ENCODE measurements at regions not wholly inside any gene's neighbourhood (a gene's known extent, or its start where the extent isn't known, plus 50 kb on each side); places are given as distances from the start of the nearest gene placed in this dataset.

DNA sequence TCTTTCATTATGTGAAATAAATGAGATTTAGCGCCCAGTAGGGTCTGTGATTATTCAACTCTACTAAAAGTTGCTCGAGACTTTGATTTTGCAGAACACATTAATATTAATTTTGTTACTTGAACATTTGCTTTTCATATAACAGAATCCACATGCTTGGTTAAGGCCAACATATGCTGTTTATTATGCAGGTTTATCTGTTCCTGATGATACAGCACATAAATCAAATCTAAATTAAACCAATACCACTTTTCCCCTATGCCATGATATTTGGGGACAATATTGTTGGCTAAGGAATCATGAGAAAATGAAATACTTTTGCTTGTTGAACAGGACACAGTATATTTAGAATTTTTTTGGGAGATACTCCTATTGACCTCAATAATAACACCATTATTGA is 291.1 kb downstream of the USP25 start:
- no peak for DNase-seq

DNA sequence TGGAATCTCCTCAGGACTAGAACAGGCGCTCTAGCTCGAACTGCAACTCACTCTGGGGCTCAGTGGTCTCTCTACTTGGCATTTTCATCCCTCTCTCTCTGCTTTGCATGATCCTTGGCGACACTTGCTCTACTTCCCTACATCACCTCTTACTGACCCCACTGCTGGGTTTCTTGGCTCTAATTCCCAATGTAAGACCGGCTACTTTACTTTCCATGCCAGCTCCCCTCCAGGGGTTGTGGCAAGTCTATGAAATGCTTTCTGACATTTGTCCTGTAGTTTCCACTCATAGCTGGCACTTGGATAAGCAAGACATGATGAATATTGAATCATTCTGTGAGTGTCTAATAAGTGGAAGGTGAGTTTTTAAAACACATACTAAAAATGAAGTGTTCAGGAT is 292.3 kb downstream of the USP25 start:
- no peak for DNase-seq

DNA sequence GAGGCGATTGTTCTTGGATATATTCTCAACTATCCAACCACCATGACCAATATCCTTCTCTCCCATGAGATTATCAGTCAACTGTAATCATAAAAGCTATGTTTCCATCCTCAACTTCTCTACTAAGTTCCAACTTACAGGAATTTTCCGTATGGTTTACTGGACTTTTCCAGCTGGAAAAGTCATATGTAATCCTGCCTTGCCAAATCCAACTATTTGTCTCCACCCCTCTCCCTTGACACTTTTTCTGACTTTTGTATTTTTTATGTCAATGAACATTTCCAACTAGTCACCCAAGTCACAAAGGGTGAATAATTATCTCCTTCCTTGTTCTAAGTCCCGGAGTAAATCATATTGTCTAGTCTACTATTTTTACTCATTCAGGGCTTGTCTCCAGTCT is 293.1 kb downstream of the USP25 start:
- DNase-seq, result no peak

DNA sequence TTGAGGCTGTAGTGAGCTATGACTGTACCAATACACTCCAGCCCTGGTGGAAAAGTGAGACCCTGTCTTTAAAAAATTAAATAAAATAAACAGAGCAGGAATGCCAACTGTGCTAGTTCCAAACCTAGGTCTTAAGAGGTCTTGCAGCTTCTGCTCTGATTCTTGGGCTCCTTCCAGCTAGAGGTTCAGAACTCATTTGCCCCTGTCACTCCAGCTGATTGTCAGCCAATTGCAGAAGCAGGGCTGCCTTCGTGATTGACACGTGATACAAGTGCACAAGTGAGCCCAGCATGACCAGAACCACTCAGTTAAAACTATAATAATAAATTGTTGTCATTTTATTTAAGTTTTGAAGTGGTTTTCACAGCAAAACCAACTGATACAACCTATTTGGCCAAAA is 298.4 kb downstream of the USP25 start:
- no peak for DNase-seq

DNA sequence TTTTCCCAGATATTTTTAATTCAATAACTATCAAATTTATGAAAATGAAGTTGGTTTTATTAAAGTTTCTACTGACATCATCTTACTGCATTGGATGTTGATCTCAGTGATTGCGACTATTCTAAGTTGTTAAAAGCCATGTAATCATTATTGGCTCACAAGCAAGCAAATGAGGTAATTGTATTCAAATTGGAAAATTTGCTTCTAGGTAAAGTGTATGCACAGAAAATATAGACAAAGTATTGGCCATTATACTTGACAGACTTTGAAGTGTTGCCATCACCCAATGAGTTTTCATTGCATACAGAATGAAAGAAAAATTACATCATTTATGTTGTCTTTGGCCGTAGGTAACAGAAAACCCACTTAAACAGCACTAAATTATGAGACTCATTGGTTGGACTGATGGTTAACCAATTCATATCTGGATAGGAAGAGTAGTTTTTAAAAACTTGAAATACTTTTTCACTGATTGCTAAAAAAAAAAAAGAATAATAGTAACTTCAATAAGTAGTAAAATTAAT is 299.2 kb downstream of the USP25 start:
- no peak for DNase-seq

DNA sequence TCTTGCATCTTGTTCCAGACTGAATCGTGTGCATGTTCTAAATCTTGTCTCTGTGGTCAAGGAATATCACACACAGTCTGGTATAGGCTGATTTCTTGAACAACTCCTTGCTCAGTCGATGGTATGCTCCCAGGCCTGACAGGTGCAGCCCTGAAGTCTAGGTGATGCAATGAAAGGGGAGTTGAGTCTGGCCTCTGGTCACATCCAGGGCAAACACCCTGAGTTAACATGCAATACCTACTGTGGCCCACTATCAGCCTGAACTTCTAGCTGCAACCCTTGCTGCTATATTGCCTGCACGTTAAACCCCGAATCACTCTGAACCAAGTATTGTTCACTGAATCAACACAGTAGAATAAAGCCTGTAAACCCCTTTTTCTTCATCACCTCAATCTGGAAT is 303.4 kb downstream of the USP25 start:
- DNase-seq, result no peak

DNA sequence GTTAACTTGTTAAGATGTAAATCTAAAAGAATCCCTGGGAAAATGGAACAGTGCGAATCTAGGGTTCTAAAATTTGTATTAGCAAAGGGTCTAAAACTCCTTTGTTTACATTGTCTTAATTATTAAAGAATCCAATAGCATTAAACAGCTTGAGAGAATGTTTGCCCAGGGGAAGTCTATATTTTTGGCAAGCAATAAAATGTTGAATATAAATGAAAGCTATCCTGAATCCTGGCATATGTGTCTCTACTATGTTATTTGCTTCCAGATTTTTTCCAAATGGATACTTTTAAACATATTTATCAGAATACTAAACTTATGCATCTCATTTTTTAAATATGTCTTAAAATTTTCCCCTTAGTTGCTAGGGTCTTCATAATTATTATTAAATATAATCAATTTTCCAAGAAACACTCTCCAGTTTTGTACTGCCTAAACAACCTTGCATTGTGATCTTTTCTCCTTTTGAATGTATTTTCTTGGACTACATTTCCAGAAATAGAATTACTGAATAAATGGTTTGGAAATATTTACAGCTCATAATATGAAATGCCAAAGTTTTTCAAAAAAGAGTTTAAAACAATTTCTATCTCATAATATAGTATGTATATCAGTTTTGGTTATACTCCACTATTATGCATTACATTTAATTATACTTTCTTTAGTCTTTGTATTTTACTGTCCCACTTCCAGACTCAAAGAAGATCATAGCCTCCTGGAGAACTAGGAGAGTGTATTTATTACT is 304.8 kb downstream of the USP25 start:
- no peak for DNase-seq

DNA sequence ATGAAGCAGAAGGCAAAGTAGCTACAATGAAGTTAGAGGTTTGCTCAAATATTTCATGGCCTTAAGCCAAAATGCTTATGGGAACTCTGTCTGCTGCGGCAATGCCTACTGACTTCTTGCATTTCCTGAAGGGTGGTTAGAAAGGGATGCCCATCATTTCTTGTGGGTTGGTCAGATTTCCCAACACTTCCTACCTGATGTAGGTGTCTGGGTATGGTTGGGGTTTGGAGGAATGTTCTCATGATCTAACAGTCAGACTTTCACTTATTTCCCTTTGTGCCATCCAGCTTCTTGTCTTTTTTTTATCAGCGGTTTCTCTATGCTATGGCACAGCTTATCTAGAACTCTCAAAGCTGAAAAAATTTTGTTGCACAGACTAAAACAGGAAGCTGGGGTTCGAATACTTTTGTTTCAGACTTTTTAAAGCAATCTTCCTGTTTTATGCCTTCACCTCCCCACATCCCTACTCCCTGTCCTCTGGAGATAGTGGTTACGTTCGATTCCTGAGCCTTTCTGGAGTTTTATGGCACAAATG is 307.7 kb downstream of the USP25 start:
- no peak for DNase-seq

DNA sequence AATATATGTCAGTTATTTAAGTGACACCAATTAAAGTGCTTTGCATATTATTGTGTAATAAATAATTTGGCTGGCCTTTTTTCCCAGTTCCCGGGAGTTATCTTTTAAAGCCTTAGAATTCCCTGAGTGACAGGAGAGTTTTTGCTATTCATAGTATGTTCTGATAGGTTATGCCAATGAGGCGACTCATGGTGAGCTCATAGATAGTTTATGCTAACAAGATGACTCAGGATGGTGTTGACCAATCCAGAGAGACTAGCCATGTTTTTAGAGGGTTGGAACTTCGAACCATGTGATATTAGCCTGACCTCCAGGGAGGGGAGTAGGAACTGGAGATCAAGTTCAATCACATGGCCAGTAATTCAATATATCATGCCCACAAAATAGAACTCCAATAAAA is 310.8 kb downstream of the USP25 start:
- DNase-seq, result no peak

DNA sequence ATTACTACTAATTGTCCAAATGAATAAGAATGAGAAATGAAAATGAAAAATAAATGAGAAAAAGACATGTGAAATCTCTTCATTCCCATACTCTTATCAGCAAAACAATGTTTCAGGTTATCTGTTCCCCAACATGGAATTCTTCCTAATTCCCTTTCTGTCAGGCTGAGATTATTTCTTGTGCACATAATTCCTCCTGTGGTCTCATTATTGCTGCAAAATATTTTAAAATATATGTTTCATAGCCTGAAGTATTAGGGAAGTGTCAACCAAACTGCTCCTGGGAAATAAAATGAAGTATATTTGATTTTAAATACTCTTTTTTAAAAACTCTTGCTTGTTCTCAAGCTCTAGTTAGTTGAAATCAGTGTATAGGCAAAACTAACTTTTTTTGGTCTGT is 314.9 kb downstream of the USP25 start:
- DNase-seq, result no peak

DNA sequence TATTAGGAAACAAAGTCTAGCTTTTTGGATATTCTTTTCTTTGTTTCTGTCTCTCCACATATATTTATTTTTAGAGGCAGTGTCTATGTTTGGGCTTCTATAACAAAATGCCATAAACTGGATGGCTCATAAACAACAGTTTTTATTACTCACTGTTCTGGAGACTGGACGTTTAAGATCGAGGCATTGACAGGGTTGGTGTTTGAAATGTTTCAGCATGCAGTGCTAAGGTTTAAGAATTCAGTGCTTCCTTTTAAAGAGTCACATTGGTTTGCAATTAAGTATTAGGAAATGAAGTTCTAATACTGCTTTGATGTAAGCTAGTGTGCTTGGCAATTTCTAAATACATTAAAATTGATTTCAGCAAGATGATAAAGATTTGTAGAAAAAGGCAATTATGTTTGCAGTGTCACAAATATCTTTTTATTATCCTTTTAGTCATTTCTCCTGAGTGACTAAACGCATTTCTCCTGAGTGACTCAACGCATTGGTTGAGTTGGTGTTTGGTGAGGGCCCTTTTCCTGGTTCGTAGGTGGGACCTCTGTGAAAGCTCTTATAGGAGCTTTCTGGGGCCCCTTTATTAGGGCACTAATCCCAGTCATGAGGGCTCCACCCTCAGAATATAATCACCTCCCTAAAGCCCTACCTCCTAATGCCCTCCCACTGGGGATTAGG is 317.0 kb downstream of the USP25 start:
- DNase-seq, result no peak

DNA sequence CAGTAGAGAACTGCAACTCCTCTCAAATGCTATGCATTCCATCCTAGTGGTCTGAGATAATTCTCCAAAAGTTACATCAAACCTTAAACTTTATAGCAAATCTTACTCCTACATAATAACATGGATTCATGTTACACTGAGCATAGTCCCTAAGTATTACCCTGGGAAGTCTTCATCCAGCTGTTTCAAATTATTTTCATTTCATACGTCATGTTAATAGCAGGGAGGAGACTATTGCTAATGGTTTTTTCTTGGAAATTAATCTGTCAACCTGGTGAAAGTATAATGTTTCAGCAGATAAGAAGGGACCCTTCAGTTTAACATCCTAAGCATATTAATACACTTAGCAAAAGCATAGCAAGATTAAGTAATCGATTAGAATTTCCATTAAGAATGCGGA is 318.1 kb downstream of the USP25 start:
- DNase-seq, result no peak

DNA sequence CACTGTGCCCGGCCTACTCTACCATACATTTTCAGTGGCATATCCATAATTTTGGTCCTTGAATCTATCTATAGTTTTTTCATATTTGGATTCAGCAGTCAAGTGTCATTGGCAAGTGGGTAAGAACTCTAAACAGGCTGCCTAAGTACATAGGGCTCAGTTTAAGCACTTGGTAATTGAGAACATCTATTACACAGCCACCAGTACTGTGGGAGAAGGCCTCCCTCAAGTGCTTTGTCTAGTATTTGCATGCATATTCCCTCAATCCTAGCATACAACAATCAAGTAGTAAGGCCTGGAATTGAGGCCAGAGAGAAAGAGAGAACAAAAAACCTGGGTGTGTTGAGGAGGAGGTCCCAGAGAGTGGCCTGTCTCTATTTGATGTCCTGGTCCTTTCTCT is 325.2 kb downstream of the USP25 start:
- no peak for DNase-seq

DNA sequence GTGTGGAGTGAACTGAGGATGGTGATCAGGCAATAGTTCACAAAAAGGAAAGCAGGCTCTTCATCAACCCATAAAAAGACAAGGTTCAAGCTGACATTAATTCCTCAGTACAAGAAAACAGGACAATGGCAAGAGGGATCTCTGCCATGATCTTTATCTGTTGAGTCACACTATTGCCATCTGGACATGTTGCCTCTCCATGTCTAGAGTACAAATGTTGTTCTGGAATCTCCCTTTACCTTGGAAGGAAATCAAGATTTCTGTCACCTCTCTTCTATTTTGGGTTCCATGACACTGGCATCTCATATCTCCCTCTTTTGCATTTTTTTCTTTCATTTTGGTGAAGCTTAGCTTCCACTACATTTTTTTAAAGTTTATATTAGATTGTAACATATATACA is 329.1 kb downstream of the USP25 start:
- DNase-seq, result no peak

DNA sequence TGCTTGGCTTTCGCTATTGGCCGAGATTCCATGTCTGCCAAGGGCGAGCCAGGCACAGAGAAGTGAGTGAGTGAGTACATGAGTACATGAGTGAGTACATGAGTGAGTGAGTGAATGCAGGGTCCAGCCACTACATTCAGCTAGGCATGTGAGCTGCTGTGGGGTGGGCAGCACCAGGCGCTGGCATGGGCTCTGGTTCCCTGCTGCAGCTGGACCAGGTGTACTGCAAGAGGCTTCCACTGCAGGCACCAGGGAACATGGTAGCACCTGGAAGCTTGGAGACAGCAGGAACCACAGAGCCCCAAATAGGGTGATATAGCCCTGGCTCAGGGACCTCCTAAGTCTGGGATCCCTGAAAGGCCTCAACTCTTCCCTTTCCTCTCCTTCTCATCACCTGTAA is 330.2 kb downstream of the USP25 start:
- DNase-seq, result no peak

DNA sequence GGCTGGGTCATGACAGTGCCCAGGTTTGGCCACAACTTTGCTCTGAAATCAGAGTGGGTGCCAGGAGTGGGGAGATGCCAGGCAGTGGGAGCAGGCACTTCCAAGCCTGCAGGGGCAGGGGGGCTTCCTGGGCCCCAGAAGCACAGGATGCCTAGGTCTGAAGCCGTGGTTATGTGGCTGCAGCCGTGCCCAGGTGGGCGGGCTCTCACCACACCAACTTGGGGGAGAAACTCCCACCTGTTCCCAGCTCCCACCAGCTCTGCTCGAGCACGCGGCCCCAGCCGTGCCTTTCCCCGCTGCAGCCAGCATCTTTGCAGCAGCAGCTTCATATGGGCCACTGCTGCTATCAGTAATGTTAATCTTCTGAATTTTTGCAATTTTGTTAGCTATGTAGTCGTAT is 331.4 kb downstream of the USP25 start:
- no peak for DNase-seq

DNA sequence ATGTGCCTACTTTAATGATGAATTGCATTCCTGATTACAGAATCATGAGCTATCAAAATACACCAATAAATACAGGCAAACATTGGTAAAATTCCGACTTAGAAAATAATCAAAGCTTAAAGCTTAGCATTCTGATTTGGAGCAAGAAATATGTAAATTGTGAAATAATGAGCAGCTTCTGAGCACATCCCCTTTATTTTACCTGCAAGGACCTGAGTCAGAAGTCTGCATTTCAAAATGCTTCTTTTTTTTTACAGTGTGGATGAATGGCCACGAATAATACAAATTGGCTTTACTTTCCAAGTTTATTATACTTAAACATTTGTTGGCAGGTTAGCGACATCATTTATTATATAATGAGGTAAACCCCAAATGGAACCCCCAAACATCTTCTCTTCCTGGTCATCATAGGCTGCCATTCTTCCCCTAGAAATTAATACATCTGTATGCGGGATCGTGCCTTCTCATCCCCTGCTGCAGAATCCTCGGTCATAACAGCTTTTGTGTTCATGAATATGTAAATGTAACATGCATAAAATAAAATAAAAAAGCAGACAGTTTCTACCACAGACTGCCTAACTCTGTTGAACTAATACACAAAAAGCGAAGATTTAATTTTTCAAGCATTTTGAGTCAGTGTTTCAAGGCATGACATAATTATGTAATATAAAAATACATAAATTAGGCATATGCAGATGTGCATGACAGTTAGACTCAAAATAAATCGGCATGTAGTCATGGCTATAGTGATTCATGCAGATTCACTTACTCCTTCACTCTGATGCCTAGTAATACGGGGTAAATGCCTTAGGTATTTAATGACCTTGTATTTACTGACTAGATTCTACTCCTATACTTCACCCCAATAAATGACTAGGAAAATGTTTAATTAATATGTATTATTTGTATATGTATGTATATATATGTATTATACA is 339.7 kb downstream of the USP25 start:
- no peak for DNase-seq

DNA sequence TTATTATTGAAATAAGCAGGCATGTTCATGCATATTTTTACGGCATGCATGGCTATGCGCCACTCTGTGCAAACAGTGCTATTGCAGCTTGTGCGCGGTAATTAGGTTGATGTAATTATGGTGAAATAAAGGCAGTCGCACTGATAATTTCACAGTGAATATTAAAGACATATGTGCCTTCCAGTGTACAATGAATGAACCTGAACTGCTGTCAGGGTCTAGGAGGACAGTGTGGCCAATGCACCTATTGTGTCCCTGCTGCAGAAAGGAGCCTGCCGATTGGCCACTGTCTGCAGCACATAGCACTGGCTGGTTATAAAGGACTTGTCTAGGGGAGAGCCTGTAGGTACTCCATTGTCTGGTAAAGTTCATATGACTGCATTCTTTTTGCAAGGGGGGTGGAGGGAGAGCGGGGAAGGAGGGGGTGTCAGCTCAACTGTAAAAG is 340.4 kb downstream of the USP25 start:
- DNase-seq, result no peak

DNA sequence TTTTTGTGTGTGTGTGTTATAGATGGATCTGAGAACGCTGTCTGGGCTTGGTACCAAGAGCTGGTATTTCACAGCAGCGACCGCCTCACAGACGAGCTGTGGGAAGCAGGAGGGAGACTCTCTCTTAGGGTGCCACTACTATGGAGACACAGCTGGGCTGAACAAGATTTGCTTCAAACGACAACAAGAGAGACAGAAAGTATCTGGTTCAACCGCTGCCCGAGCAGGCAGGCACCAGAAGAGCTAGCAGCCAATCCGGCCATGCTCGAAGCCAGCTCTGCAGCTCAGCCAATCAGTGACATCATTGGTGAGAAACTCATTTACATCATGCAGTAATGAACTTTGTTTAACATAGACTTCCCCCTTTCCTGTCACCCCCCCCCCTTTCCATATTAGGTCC is 341.3 kb downstream of the USP25 start:
- DNase-seq, result no peak

DNA sequence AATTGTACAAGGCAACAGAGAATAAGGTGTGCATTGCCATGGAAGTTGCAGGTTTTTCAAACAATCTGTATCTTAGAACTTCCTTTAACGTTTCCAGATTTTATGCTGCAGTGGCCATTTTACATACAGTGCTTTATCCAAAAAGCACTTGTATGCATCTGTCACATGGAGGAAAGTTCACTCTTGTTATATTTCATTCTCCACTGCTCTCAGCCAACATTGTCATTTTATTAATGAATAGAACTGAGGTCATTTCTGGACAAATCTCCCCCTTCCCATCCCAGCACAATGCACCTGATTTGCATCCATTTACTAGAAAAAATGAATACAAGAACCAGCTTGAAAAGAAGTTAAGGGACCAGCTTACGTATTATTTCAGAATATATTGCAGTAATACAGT is 342.0 kb downstream of the USP25 start:
- no peak for DNase-seq

DNA sequence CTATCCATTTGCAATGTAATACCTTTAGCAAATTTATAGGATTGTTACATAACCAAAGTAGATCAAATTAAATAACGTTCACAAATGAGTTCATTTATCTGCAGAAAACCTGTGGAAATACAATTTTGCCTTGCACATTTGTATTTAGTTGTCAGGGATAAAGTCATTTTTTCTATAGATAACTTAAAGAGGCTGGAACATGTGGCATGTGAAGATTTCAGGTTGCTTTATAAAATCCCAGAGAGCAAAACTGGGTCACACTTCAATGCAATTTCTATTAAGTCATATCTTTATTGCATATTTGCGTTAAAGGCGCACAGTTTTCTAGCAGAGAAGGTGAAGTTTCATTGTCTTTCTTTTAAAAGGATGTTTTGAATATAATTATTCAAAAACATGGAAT is 342.4 kb downstream of the USP25 start:
- DNase-seq, result no peak

DNA sequence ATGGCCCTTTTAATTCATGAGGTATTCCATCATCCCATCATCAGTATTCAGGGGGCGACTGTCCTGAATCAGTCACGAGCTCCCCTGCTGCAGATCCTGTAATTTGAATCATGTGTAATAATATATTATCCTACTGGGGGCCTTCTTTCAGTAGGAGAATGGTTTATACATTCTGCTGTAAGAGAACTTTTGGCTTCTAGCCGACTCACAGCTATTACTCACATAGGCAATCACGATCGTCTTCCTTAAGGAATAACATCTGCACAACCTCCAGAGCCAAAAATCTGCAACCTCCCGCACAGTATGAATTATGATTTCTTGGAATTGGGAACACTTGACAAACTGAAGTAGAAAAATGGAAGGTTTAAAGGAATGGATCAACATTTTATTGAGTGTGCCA is 343.0 kb downstream of the USP25 start:
- no peak for DNase-seq

DNA sequence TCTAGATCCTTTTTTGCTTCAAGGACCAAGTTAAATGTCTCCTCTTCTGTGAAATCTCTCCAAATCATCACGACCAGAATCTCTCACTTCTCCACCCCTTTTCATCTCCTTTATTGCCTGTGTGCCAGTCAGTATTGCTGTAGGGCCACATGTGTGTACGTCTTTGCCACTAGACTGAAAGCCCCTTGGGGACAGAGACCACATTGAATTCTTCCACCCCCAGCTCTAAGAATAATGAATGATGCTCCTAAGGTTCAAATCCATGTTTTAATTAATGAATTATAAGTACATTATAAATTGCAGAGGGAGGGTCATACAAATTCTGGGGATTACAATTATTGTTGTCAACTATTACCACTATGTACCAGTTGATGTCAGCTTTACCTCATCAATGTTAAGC is 343.8 kb downstream of the USP25 start:
- DNase-seq, result no peak

Measured in activated T-cell treated with anti-CD3 and anti-CD28 coated beads, Interleukin-2, amount 50 U/mL, for 1 hour (primary cell).